Kidney epithelial cell (primary cell): ENCODE measurements at regions not wholly inside any gene's neighbourhood (a gene's known extent, or its start where the extent isn't known, plus 50 kb on each side); places are given as distances from the start of the nearest gene placed in this dataset.
"Not testable (repeated sequence)": the region's sequence is repeated elsewhere in the genome, so short reads cannot be mapped to it uniquely, and the experiment has no call there.

Source experiments
- DNase-seq: peaks from one replicate; pipeline ENCODE4 v3.0.0-alpha.2; 2010; ENCODE audit warnings: low read depth
- H3K27me3 ChIP-seq: 2 replicates; pipeline ENCODE4 v1.6.0; 2011; ENCODE audit warnings: low read length; ENCODE audit not compliant: control insufficient read depth, insufficient read depth
- H3K36me3 ChIP-seq: 2 replicates; pipeline ENCODE4 v1.5.1; 2011; ENCODE audit warnings: low read length; ENCODE audit not compliant: control insufficient read depth, insufficient read depth
- H3K4me3 ChIP-seq: 2 replicates; pipeline ENCODE4 v1.5.1; 2011; ENCODE audit warnings: low read depth, mild to moderate bottlenecking, control low read depth, low read length
- CTCF ChIP-seq: IDR thresholded peaks from 2 replicates; pipeline ENCODE4 v1.5.1; 2011; ENCODE audit warnings: mild to moderate bottlenecking, moderate library complexity, low read length, control low read depth, inconsistent platforms; ENCODE audit not compliant: insufficient read depth, poor library complexity, severe bottlenecking

- no peaks in the 10 kb centered on the region for H3K36me3 ChIP-seq
- no peak for TF ChIP-seq CTCF
- no peak overlapping the region for H3K4me3 ChIP-seq
- H3K27me3 ChIP-seq, result no peaks in the 10 kb centered on the region
- no peak for DNase-seq
Measured at GRCh38 chr2:191499874-191500565, 177.9 kb upstream of the NABP1 start.

- no peak overlapping the region for H3K4me3 ChIP-seq
- TF ChIP-seq CTCF, result no peak
- H3K36me3 ChIP-seq, result no peaks in the 10 kb centered on the region
- no peaks in the 10 kb centered on the region for H3K27me3 ChIP-seq
- DNase-seq, result no peak
Measured at GRCh38 chr2:191500566-191500883, 177.4 kb upstream of the NABP1 start.

DNA sequence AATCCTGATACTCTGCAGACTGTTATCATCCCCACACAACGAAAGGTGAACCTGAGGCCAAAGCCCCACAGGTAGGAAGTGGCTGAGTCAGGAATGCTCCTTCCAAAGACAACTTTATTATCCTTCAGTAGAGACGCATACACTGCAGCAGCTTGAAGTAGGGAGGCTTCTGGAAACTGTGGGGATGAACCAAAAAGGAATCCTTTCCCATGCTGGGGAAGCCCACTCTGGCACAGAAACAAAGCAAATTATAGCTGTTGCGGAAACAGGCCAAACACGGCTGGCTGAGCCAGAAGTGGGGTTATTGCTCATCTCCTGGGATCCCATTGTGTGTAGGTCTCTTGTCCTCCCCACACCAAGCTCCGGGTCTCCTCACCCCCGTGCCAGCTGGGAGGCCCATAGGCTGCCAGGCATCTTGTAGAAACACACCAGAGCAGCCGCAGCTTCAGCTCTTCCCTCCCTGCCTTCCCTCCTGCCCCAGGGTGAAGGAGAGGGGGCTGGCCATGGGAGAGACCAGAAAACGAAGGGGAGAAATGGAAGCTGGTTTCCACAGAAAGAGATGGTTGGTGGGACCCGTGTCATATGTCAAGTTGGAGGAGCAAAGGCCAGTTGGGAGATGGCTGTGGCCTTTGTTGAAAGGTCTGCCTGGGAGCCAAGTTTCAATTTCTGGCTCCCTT, 176.9 kb upstream of the NABP1 start:
- Histone ChIP-seq H3K36me3 (no peaks in the 10 kb centered on the region), H3K4me3 (no peak overlapping the region), H3K27me3 (no peaks in the 10 kb centered on the region)
- TF ChIP-seq CTCF, result no peak
- DNase-seq, result no peak

DNA sequence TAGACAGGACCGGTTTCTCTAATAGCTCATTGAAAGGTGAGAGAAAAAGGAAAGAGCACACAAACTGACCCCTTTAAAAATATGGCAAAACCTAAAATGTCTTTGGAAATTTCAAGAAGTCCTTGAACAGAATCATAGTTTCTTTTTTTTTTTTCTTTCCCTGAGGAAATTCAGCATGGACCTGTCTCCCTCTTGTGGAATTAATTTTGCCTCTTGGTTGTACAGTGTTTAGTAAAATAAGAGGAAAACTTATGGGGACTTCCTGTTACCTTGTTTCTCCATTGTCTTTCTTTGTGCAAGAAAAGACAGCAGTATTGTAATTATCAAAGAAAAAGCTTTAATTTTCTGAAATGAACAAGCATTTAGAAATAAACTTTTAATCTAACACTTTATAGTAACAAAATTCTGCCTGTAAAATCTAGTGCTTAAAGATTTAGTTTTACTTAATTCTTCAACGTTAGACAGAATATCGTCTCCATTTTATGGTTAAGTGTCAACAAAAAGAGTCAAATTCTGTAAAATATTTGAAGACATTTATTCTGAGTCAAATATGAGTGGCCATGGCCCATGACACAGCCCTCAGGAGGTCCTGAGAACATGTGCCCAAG, 176.3 kb upstream of the NABP1 start:
- no peak for DNase-seq
- peak; percentile 52 for TF ChIP-seq CTCF

GRCh38 chr2:191506515-191506914, 171.4 kb upstream of the NABP1 start:
- Histone ChIP-seq H3K4me3 (no peak overlapping the region), H3K36me3 (no peaks in the 10 kb centered on the region), H3K27me3 (no peaks in the 10 kb centered on the region)
- DNase-seq, result no peak
- TF ChIP-seq CTCF, result no peak

More for the DNA sequence above, 176.3 kb upstream of the NABP1 start:
- H3K27me3 ChIP-seq, result no peaks in the 10 kb centered on the region
- no peaks in the 10 kb centered on the region for H3K36me3 ChIP-seq
- no peak overlapping the region for H3K4me3 ChIP-seq

DNA sequence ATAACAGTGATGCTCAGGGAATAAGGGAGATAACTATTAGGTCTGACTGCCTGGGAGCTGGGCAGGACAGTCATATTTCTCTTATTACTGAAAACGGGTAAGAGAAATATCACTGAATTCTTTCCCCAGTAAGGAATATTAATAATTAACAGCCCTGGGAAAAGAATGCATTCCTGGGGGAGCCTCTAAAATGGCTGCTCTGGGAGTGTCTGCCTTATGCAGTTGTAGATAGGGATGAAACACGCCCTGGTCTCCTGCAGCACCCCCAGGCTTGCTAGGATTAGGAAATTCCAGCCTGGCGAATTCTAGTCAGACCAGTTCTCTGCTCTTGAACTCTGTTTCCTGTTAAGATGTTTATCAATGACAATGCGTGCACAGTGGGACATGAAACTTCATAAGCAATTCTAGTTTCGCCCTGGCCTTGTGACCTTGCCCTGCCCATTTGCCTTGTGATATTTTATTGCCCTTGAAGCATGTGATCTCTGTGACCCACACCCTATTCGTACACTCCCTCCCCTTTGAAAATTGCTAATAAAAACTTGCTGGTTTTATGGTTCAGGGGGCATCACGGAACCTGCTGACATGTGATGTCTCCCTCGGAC, 170.6 kb upstream of the NABP1 start:
- H3K4me3 ChIP-seq, H3K27me3 ChIP-seq, H3K36me3 ChIP-seq, DNase-seq: not testable (repeated sequence)
